WTC11 (cell line): ENCODE measurements at regions not wholly inside any gene's neighbourhood (a gene's known extent, or its start where the extent isn't known, plus 50 kb on each side); places are given as distances from the start of the nearest gene placed in this dataset.

Experiments used
- CTCF ChIP-seq: fragments of 200-600 bp; IDR thresholded peaks from 2 replicates; pipeline ENCODE4 v1.8.0; 2022; ENCODE audit warnings: antibody characterized with exemption
- E2F1 ChIP-seq: sonication (generic); formaldehyde crosslinking; IDR thresholded peaks from 2 replicates; pipeline ENCODE4 v1.8.0; 2022; ENCODE audit warnings: mild to moderate bottlenecking, missing genetic modification reagents
- E2F5 ChIP-seq: sonication (generic); formaldehyde crosslinking; IDR thresholded peaks from 2 replicates; pipeline ENCODE4 v1.8.1; 2022; ENCODE audit warnings: mild to moderate bottlenecking, moderate library complexity, missing genetic modification reagents
- FOXJ3 ChIP-seq: sonication (generic); formaldehyde crosslinking; IDR thresholded peaks from 2 replicates; pipeline ENCODE4 v1.9.0; 2021; ENCODE audit warnings: missing genetic modification reagents, mild to moderate bottlenecking, borderline replicate concordance
- JUN ChIP-seq: sonication (generic); formaldehyde crosslinking; IDR thresholded peaks from 2 replicates; pipeline ENCODE4 v1.8.0; 2023; ENCODE audit warnings: mild to moderate bottlenecking, missing genetic modification reagents
- KAT7 ChIP-seq: sonication (generic); formaldehyde crosslinking; IDR thresholded peaks from 2 replicates; pipeline ENCODE4 v1.8.1; 2023; ENCODE audit warnings: missing genetic modification reagents, mild to moderate bottlenecking, borderline replicate concordance
- NFYB ChIP-seq: sonication (generic); formaldehyde crosslinking; conservative IDR thresholded peaks from 2 replicates; pipeline ENCODE4 v1.8.0; 2022; ENCODE audit warnings: low read depth, missing genetic modification reagents
- TCF7 ChIP-seq: sonication (generic); formaldehyde crosslinking; IDR thresholded peaks from 2 replicates; pipeline ENCODE4 v1.8.0; 2022; ENCODE audit warnings: mild to moderate bottlenecking, low read depth, missing genetic modification reagents, moderate library complexity
- ZBTB43 ChIP-seq: sonication (generic); formaldehyde crosslinking; IDR thresholded peaks from 2 replicates; pipeline ENCODE4 v1.8.1; 2023; ENCODE audit warnings: mild to moderate bottlenecking, missing genetic modification reagents
- ZNF138 ChIP-seq: sonication (generic); formaldehyde crosslinking; conservative IDR thresholded peaks from 2 replicates; pipeline ENCODE4 v1.8.1; 2022; ENCODE audit warnings: mild to moderate bottlenecking, moderate library complexity, missing genetic modification reagents

GRCh38 chr3:124140746-124141145 lies 148.8 kb upstream of the ROPN1 start:
- TF ChIP-seq JUN (CRISPR knock-in tag) (no peak), TCF7 (CRISPR knock-in tag) (no peak), KAT7 (CRISPR knock-in tag) (no peak), CTCF (no peak), E2F1 (CRISPR knock-in tag) (no peak), ZNF138 (no peak), ZBTB43 (CRISPR knock-in tag) (no peak), NFYB (CRISPR knock-in tag) (no peak), FOXJ3 (CRISPR knock-in tag) (no peak), E2F5 (CRISPR knock-in tag) (no peak)
